OCI-LY1 (cell line): ENCODE measurements at regions not wholly inside any gene's neighbourhood (a gene's known extent, or its start where the extent isn't known, plus 50 kb on each side); places are given as distances from the start of the nearest gene placed in this dataset.

Experiments used
- H2AFZ ChIP-seq: fragments of 200-600 bp; sonication (generic), shearing (Covaris generic); 2 replicates; pipeline ENCODE4 v1.6.0; 2014; ENCODE audit warnings: antibody characterized with exemption, mild to moderate bottlenecking, low read length
- H3F3A ChIP-seq: fragments of 200-600 bp; sonication (generic), shearing (Covaris generic); 2 replicates; pipeline ENCODE4 v1.6.0; 2014; ENCODE audit warnings: mild to moderate bottlenecking, antibody characterized with exemption, low read length, moderate library complexity; ENCODE audit not compliant: insufficient read depth
- H3K27ac ChIP-seq: fragments of 200-600 bp; sonication (generic); 2 replicates; pipeline ENCODE4 v1.5.1; 2014; ENCODE audit warnings: low read length, mixed run types, mild to moderate bottlenecking, low read depth; ENCODE audit not compliant: poor library complexity, severe bottlenecking
- H3K27me3 ChIP-seq: fragments of 200-600 bp; sonication (generic); 2 replicates; pipeline ENCODE4 v1.6.0; 2014; ENCODE audit warnings: antibody characterized with exemption, mild to moderate bottlenecking, low read length, moderate library complexity; ENCODE audit not compliant: insufficient read depth
- H3K36me3 ChIP-seq: fragments of 200-600 bp; sonication (generic); 2 replicates; pipeline ENCODE4 v1.6.1; 2014; ENCODE audit warnings: mild to moderate bottlenecking, antibody characterized with exemption, low read length, moderate library complexity, mixed read lengths; ENCODE audit not compliant: insufficient read depth
- H3K4me1 ChIP-seq: fragments of 200-600 bp; sonication (generic); 2 replicates; pipeline ENCODE4 v1.5.1; 2014; ENCODE audit warnings: mild to moderate bottlenecking, low read length, moderate library complexity; ENCODE audit not compliant: insufficient read depth, severe bottlenecking
- H3K4me2 ChIP-seq: fragments of 200-600 bp; sonication (generic), shearing (Covaris generic); 2 replicates; pipeline ENCODE4 v1.6.1; 2014; ENCODE audit warnings: low read length
- H3K4me3 ChIP-seq: fragments of 200-600 bp; sonication (generic); 2 replicates; pipeline ENCODE4 v1.5.1; 2014; ENCODE audit warnings: low read length, low read depth, mild to moderate bottlenecking, mixed read lengths; ENCODE audit not compliant: poor library complexity, severe bottlenecking
- H3K79me2 ChIP-seq: fragments of 200-600 bp; shearing (Covaris generic); 2 replicates; pipeline ENCODE4 v1.6.1; 2016; ENCODE audit warnings: mixed run types, low read length, mixed read lengths; ENCODE audit not compliant: insufficient read depth
- H3K9ac ChIP-seq: fragments of 200-600 bp; sonication (generic), shearing (Covaris generic); 2 replicates; pipeline ENCODE4 v1.6.1; 2014; ENCODE audit warnings: mild to moderate bottlenecking, low read length, mixed read lengths
- H3K9me2 ChIP-seq: fragments of 200-600 bp; sonication (generic), shearing (Covaris generic); 2 replicates; pipeline ENCODE4 v1.6.1; 2014; ENCODE audit warnings: low read depth, mild to moderate bottlenecking, low read length, mixed read lengths
- H3K9me3 ChIP-seq: fragments of 200-600 bp; shearing (Covaris generic); 2 replicates; pipeline ENCODE4 v1.6.1; 2014; ENCODE audit warnings: low read length, mixed read lengths
- H4K20me1 ChIP-seq: fragments of 200-600 bp; sonication (generic), shearing (Covaris generic); 2 replicates; pipeline ENCODE4 v1.6.0; 2016; ENCODE audit warnings: mild to moderate bottlenecking, low read length; ENCODE audit not compliant: insufficient read depth
- EZH2 ChIP-seq: fragments of 200-600 bp; sonication (generic), shearing (Covaris generic); IDR thresholded peaks from 2 replicates; pipeline ENCODE4 v1.8.0; 2017; ENCODE audit warnings: borderline replicate concordance, mixed run types, mild to moderate bottlenecking, antibody characterized with exemption, low read length, moderate library complexity, mixed read lengths
- TF ChIP-seq, protein P1 (sequence below): fragments of 200-600 bp; sonication (generic), shearing (Covaris generic); IDR thresholded peaks from 2 replicates; pipeline ENCODE4 v1.5.1; 2017; ENCODE audit warnings: mild to moderate bottlenecking, antibody characterized with exemption, low read length, moderate library complexity, mixed read lengths

DNA sequence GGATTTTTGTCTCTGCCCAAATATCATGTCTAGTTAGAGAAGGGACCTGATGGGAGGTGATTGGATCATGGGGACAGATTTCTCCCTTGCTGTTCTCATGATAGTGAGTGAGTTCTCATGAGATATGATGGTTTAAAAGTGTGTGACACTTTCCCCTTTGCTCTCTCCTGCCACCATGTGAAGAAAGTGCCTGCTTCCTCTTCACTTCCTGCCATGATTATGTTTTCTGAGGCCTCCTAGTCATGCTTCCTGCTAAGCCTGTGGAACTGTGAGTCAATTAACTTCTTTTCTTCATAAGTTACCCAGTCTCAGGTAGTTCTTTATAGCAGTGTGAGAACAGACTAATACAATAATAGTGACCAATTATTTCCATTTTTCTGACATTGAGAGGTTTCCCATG is 167.3 kb upstream of the CYRIA start:
- no peak overlapping the region for H3K4me3 ChIP-seq

DNA sequence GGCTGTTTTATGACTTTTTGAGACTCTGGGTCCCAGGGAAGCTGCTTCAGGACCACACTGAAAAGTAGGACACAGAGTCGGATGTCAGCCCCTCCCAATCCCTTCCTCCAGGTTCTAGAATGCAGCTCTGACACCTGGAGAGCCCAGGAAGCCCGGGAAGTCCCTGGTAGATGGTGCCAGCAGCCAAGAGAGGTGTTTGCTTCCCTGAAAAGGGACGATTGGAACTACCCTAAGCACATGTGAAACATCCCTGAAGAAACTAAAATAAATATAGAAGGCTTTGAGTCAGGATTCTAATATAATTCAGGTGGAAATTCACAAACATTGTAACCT is 163.2 kb upstream of the CYRIA start:
- H3K4me2 ChIP-seq: no peak overlapping the region
- no peaks in the 10 kb centered on the region for H3K9me2 ChIP-seq
- no peak overlapping the region for H3K4me3 ChIP-seq
- no peaks in the 10 kb centered on the region for H3F3A ChIP-seq
- no peaks in the 10 kb centered on the region for H3K4me1 ChIP-seq
- H2AFZ ChIP-seq: no peak overlapping the region
- no peaks in the 10 kb centered on the region for H3K79me2 ChIP-seq
- no peak overlapping the region for H3K9ac ChIP-seq
- H3K27me3 ChIP-seq: no peaks in the 10 kb centered on the region
- no peaks in the 10 kb centered on the region for H3K36me3 ChIP-seq
- no peaks in the 10 kb centered on the region for H3K9me3 ChIP-seq
- TF ChIP-seq, protein P1, sequence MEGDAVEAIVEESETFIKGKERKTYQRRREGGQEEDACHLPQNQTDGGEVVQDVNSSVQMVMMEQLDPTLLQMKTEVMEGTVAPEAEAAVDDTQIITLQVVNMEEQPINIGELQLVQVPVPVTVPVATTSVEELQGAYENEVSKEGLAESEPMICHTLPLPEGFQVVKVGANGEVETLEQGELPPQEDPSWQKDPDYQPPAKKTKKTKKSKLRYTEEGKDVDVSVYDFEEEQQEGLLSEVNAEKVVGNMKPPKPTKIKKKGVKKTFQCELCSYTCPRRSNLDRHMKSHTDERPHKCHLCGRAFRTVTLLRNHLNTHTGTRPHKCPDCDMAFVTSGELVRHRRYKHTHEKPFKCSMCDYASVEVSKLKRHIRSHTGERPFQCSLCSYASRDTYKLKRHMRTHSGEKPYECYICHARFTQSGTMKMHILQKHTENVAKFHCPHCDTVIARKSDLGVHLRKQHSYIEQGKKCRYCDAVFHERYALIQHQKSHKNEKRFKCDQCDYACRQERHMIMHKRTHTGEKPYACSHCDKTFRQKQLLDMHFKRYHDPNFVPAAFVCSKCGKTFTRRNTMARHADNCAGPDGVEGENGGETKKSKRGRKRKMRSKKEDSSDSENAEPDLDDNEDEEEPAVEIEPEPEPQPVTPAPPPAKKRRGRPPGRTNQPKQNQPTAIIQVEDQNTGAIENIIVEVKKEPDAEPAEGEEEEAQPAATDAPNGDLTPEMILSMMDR: no peak
- TF ChIP-seq EZH2: no peak
- no peak overlapping the region for H3K27ac ChIP-seq
- H4K20me1 ChIP-seq: no peaks in the 10 kb centered on the region

More for the DNA sequence above, 167.3 kb upstream of the CYRIA start:
- Histone ChIP-seq H3K27ac (no peak overlapping the region), H3K9me3 (no peaks in the 10 kb centered on the region), H3K9ac (no peak overlapping the region), H3K79me2 (no peaks in the 10 kb centered on the region), H3K36me3 (no peaks in the 10 kb centered on the region), H3K9me2 (no peaks in the 10 kb centered on the region), H3K4me2 (no peak overlapping the region), H2AFZ (no peak overlapping the region), H3F3A (no peaks in the 10 kb centered on the region), H3K4me1 (no peaks in the 10 kb centered on the region), H4K20me1 (no peaks in the 10 kb centered on the region), H3K27me3 (no peaks in the 10 kb centered on the region)
- no peak for TF ChIP-seq EZH2
- TF ChIP-seq, protein P1: no peak

DNA sequence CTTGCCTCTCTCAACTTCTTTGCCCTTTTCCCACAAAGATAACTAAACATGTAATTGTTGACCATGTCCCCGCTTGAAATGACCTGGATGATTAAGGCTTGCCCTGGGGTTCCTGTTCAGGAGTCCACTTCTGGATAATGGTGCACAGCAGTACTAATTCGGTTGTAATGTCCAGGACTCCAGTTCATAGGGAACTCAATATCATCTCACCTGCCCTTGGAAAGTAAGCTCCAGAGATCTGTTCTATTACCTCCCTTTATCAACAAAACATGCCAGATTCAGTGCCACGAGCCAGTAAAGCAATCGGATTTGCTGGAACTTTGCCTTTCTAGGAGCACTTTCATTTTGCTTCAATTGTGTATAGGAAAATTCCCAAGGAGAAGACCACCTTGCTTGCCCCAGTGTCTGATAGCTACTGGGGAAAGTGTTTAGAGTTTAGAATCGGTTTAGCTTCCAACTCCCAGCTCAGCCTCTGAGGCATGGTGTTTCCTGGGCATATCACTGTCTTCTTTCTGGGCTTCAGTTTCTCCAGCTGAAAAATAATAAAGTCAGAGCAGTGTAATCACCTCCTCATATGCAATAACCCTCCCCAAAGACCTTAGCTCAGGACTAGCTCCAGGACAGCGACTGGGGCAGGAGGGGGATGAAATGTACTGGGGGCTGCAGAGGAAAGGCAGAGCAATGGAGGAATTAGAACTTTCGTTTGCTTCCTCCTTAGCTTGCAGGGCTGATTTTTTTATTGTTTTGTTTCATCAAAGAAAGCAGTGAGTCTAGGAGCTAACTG is 162.6 kb upstream of the CYRIA start:
- Histone ChIP-seq H2AFZ (no peak overlapping the region), H3K36me3 (no peaks in the 10 kb centered on the region), H3K27ac (no peak overlapping the region), H3K79me2 (no peaks in the 10 kb centered on the region), H4K20me1 (no peaks in the 10 kb centered on the region), H3K9ac (no peak overlapping the region), H3K4me2 (no peak overlapping the region), H3K4me3 (no peak overlapping the region), H3K9me2 (no peaks in the 10 kb centered on the region), H3K4me1 (no peaks in the 10 kb centered on the region), H3K27me3 (no peaks in the 10 kb centered on the region), H3K9me3 (no peaks in the 10 kb centered on the region), H3F3A (no peaks in the 10 kb centered on the region)
- TF ChIP-seq EZH2: no peak
- TF ChIP-seq, protein P1: no peak
